Esophagus squamous epithelium (tissue), 5 donors: ENCODE measurements at regions not wholly inside any gene's neighbourhood (a gene's known extent, or its start where the extent isn't known, plus 50 kb on each side); places are given as distances from the start of the nearest gene placed in this dataset.
"Not testable (repeated sequence)": the region's sequence is repeated elsewhere in the genome, so short reads cannot be mapped to it uniquely, and the experiment has no call there.

Source experiments
- DNase-seq: peaks from one replicate; lab custom pipeline; 2025; lab: John Stamatoyannopoulos, UW
- H3K27ac ChIP-seq, 4 donors: fragments of 200-600 bp; sonication (generic); one replicate each; pipeline ENCODE4 v1.5.1; 2016 to 2019; ENCODE audit warnings: mild to moderate bottlenecking in 1 of 4
- H3K27me3 ChIP-seq, 4 donors: fragments of 200-600 bp; sonication (generic); 1 replicate in 3 of 4; 2 replicates in 1 of 4; pipeline versions ENCODE4 v1.5.1 to v1.6.0; 2017 to 2021; ENCODE audit warnings: antibody characterized with exemption in 1 of 4
- H3K36me3 ChIP-seq, 3 donors: fragments of 200-600 bp; sonication (generic); one replicate each; pipeline ENCODE4 v1.5.1; 2016 to 2019
- H3K4me1 ChIP-seq, 3 donors: fragments of 200-600 bp; sonication (generic); one replicate each; pipeline ENCODE4 v1.5.1; 2017 to 2019
- H3K4me3 ChIP-seq, 4 donors: fragments of 200-600 bp; sonication (generic); 1 replicate in 3 of 4; 2 replicates in 1 of 4; pipeline ENCODE4 v1.5.1; 2016 to 2019; ENCODE audit warnings: mild to moderate bottlenecking in 2 of 4, moderate library complexity in 1 of 4
- H3K9me3 ChIP-seq, 3 donors: fragments of 200-600 bp; sonication (generic); one replicate each; pipeline ENCODE4 v1.5.1; 2016 to 2019
- CTCF ChIP-seq, 6 experiments: fragments of 450-650 bp in 4 of 6; fragments of 200-600 bp in 2 of 6; sonication (generic) in 2 of 6; IDR thresholded peaks; one replicate each; pipeline ENCODE4 v1.5.1; 2016 to 2019; ENCODE audit warnings: antibody characterized with exemption in 6 of 6, mild to moderate bottlenecking in 4 of 6, moderate library complexity in 4 of 6
- POLR2A ChIP-seq, 4 donors: fragments of 450-650 bp; IDR thresholded peaks; one replicate each; pipeline ENCODE4 v1.6.1; 2017; ENCODE audit warnings: antibody characterized with exemption in 4 of 4, mild to moderate bottlenecking in 4 of 4, moderate library complexity in 3 of 4
- WGBS, 2 donors: methylation state at CpG; one replicate each; pipeline ENCODE4 v1.1.5; 2018; 5-methylcytosine and 5-hydroxymethylcytosine counted together
- intact Hi-C: fragments of 100-400 bp; cut with DNase I; formaldehyde crosslinking; loops from one replicate; pipeline ENCODE4 v1.15.0; 2022
- donor health status: DM: yes; HTN: yes; CAD: no.

GRCh38 chr5:87598460-87598859 is 185.7 kb upstream of the CCNH start:
- no peak for DNase-seq
- no peak overlapping the region for H3K27ac ChIP-seq
- no peaks in the 10 kb centered on the region for H3K4me1 ChIP-seq
- H3K9me3 ChIP-seq, result peaks cover 0 to 18% (median 0%) of the 10 kb centered on the region in 3 donors
- WGBS, 2 donors, result 72 to 73% methylated on average over 1 of the region's 1 CpG
- TF ChIP-seq POLR2A (IDR thresholded peaks at IDR 0.05) (no peak), CTCF (IDR thresholded peaks at IDR 0.05) (no peak)
- no peaks in the 10 kb centered on the region for H3K27me3 ChIP-seq
- no peak overlapping the region for H3K4me3 ChIP-seq
- intact Hi-C loops, result no loop called here
- H3K36me3 ChIP-seq, result no peaks in the 10 kb centered on the region

- no peaks in the 10 kb centered on the region for H3K36me3 ChIP-seq
- no peak for TF ChIP-seq POLR2A (IDR thresholded peaks at IDR 0.05)
- no peak for TF ChIP-seq CTCF (IDR thresholded peaks at IDR 0.05)
- intact Hi-C loops, result no loop called here
- no peaks in the 10 kb centered on the region for H3K27me3 ChIP-seq
- no peak overlapping the region for H3K27ac ChIP-seq
- WGBS, 2 donors, result 64 to 85% methylated on average over 1 of the region's 1 CpG
- H3K9me3 ChIP-seq, result no peaks in the 10 kb centered on the region
- no peak overlapping the region for H3K4me3 ChIP-seq
- H3K4me1 ChIP-seq, result no peaks in the 10 kb centered on the region
- DNase-seq, result no peak
Observed at GRCh38 chr5:87594566-87594965, 181.8 kb upstream of the CCNH start.

- no peak for DNase-seq
- Histone ChIP-seq H3K27me3 (no peaks in the 10 kb centered on the region), H3K4me1 (no peaks in the 10 kb centered on the region), H3K36me3 (no peaks in the 10 kb centered on the region), H3K4me3 (no peak overlapping the region), H3K9me3 (no peaks in the 10 kb centered on the region), H3K27ac (no peak overlapping the region)
- WGBS, 2 donors, result 36 to 45% methylated on average over 2 of the region's 2 CpGs
- intact Hi-C loops, result no loop called here
- TF ChIP-seq POLR2A (IDR thresholded peaks at IDR 0.05) (no peak), CTCF (IDR thresholded peaks at IDR 0.05) (no peak)
Observed at GRCh38 chr5:87589587-87589986, 176.9 kb upstream of the CCNH start.

- intact Hi-C loops, result no loop called here
- no peak overlapping the region for H3K27ac ChIP-seq
- H3K4me1 ChIP-seq, result no peaks in the 10 kb centered on the region
- no peak overlapping the region for H3K4me3 ChIP-seq
- no peak for TF ChIP-seq POLR2A (IDR thresholded peaks at IDR 0.05)
- TF ChIP-seq CTCF (IDR thresholded peaks at IDR 0.05), result no peak
- H3K9me3 ChIP-seq, result peaks cover 0 to 5% (median 0%) of the 10 kb centered on the region in 3 donors
- no peak for DNase-seq
- no peaks in the 10 kb centered on the region for H3K27me3 ChIP-seq
- H3K36me3 ChIP-seq, result no peaks in the 10 kb centered on the region
- 34 to 56% methylated on average over 4 of the region's 4 CpGs for WGBS, 2 donors
Observed at GRCh38 chr5:87588316-87588715, 175.6 kb upstream of the CCNH start.

- H3K27ac ChIP-seq, H3K4me1 ChIP-seq, H3K36me3 ChIP-seq, H3K9me3 ChIP-seq, intact Hi-C loops, H3K4me3 ChIP-seq, DNase-seq, H3K27me3 ChIP-seq: not testable (repeated sequence)
Observed at GRCh38 chr5:87583704-87584103, 171.0 kb upstream of the CCNH start.

GRCh38 chr5:87582149-87582548 is 169.4 kb upstream of the CCNH start:
- intact Hi-C loops, result no loop called here
- no peaks in the 10 kb centered on the region for H3K27me3 ChIP-seq
- no peaks in the 10 kb centered on the region for H3K36me3 ChIP-seq
- H3K27ac ChIP-seq, result no peak overlapping the region
- TF ChIP-seq POLR2A (IDR thresholded peaks at IDR 0.05), result no peak
- no peak for TF ChIP-seq CTCF (IDR thresholded peaks at IDR 0.05)
- H3K4me3 ChIP-seq, result no peak overlapping the region
- WGBS, 2 donors, result 82 to 91% methylated on average over 4 of the region's 4 CpGs
- no peak for DNase-seq
- H3K9me3 ChIP-seq, result peaks cover 0 to 6% (median 0%) of the 10 kb centered on the region in 3 donors
- H3K4me1 ChIP-seq, result no peaks in the 10 kb centered on the region
